Loucy (cell line): ENCODE measurements at regions not wholly inside any gene's neighbourhood (a gene's known extent, or its start where the extent isn't known, plus 50 kb on each side); places are given as distances from the start of the nearest gene placed in this dataset.
"Not testable (repeated sequence)": the region's sequence is repeated elsewhere in the genome, so short reads cannot be mapped to it uniquely, and the experiment has no call there.

ENCODE experiments used
- H2AFZ ChIP-seq: fragments of 200-600 bp; sonication (generic); 2 replicates; pipeline ENCODE4 v1.6.0; 2016; ENCODE audit warnings: antibody characterized with exemption, mild to moderate bottlenecking, low read length, moderate library complexity
- H3F3A ChIP-seq: fragments of 200-600 bp; 2 replicates; pipeline ENCODE4 v1.6.0; 2016; ENCODE audit warnings: antibody characterized with exemption, low read depth, mild to moderate bottlenecking
- H3K27me3 ChIP-seq: fragments of 200-600 bp; sonication (generic); 2 replicates; pipeline ENCODE4 v1.6.1; 2014; ENCODE audit warnings: low read length, mild to moderate bottlenecking; ENCODE audit not compliant: insufficient read depth, poor library complexity, severe bottlenecking
- H3K36me3 ChIP-seq: fragments of 200-600 bp; sonication (generic); 2 replicates; pipeline ENCODE4 v1.6.1; 2016; ENCODE audit warnings: low read length; ENCODE audit not compliant: insufficient read depth
- H3K4me1 ChIP-seq: fragments of 200-600 bp; sonication (generic); 2 replicates; pipeline ENCODE4 v1.5.1; 2014; ENCODE audit warnings: low read length, mild to moderate bottlenecking; ENCODE audit not compliant: insufficient read depth, poor library complexity, severe bottlenecking
- H3K4me2 ChIP-seq: fragments of 200-600 bp; sonication (generic); 2 replicates; pipeline ENCODE4 v1.6.0; 2014; ENCODE audit warnings: antibody characterized with exemption, low read length, low read depth, mild to moderate bottlenecking; ENCODE audit not compliant: poor library complexity, severe bottlenecking
- H3K4me3 ChIP-seq: fragments of 200-600 bp; sonication (generic); 2 replicates; pipeline ENCODE4 v1.5.1; 2014; ENCODE audit warnings: low read length, mild to moderate bottlenecking, mixed read lengths; ENCODE audit not compliant: poor library complexity, severe bottlenecking
- H3K79me2 ChIP-seq: fragments of 200-600 bp; sonication (generic); 2 replicates; pipeline ENCODE4 v1.6.1; 2014; ENCODE audit warnings: low read length; ENCODE audit not compliant: insufficient read depth
- H3K9ac ChIP-seq: fragments of 200-600 bp; sonication (generic); 2 replicates; pipeline ENCODE4 v1.6.0; 2014; ENCODE audit warnings: mild to moderate bottlenecking, low read depth, low read length, moderate library complexity; ENCODE audit not compliant: poor library complexity, severe bottlenecking
- H3K9me2 ChIP-seq: fragments of 200-600 bp; sonication (generic); replicated peaks from 2 replicates; pipeline ENCODE4 v1.6.1; 2016; ENCODE audit warnings: low read depth, low read length, mixed read lengths
- H3K9me3 ChIP-seq: fragments of 200-600 bp; sonication (generic); 2 replicates; pipeline ENCODE4 v1.6.1; 2014; ENCODE audit warnings: mild to moderate bottlenecking, antibody characterized with exemption, low read length, low read depth; ENCODE audit not compliant: insufficient read depth
- H4K20me1 ChIP-seq: fragments of 200-600 bp; sonication (generic); 2 replicates; pipeline ENCODE4 v1.6.0; 2014; ENCODE audit warnings: antibody characterized with exemption, low read length, mild to moderate bottlenecking; ENCODE audit not compliant: insufficient read depth, poor library complexity, severe bottlenecking

GRCh38 chr1:149269001-149269702, 165.8 kb upstream of the NBPF9 start:
- not testable (repeated sequence) for H3K4me1 ChIP-seq, H2AFZ ChIP-seq, H3K27me3 ChIP-seq, H3K36me3 ChIP-seq, H3K4me2 ChIP-seq, H3F3A ChIP-seq, H3K9me2 ChIP-seq, H3K4me3 ChIP-seq, H4K20me1 ChIP-seq, H3K9me3 ChIP-seq, H3K9ac ChIP-seq, H3K79me2 ChIP-seq

- H3K27me3 ChIP-seq, H3K79me2 ChIP-seq, H3K4me1 ChIP-seq, H2AFZ ChIP-seq, H3K9ac ChIP-seq, H3F3A ChIP-seq, H3K4me2 ChIP-seq, H3K9me2 ChIP-seq, H3K36me3 ChIP-seq, H3K4me3 ChIP-seq, H3K9me3 ChIP-seq, H4K20me1 ChIP-seq: not testable (repeated sequence)
Measured at GRCh38 chr1:149269833-149270232, 166.5 kb upstream of the NBPF9 start.

- H3K4me1 ChIP-seq, H3K9me3 ChIP-seq, H3K4me3 ChIP-seq, H2AFZ ChIP-seq, H3K9me2 ChIP-seq, H3K4me2 ChIP-seq, H3K36me3 ChIP-seq, H4K20me1 ChIP-seq, H3K9ac ChIP-seq, H3K27me3 ChIP-seq, H3F3A ChIP-seq, H3K79me2 ChIP-seq: not testable (repeated sequence)
Measured at GRCh38 chr1:149274493-149274892, 171.1 kb upstream of the NBPF9 start.

GRCh38 chr1:149275802-149276201, 172.5 kb upstream of the NBPF9 start:
- H3K9me2 ChIP-seq, H4K20me1 ChIP-seq, H3K9me3 ChIP-seq, H3K27me3 ChIP-seq, H3K79me2 ChIP-seq, H3K4me2 ChIP-seq, H3K36me3 ChIP-seq, H3K9ac ChIP-seq, H3K4me1 ChIP-seq, H3K4me3 ChIP-seq, H2AFZ ChIP-seq, H3F3A ChIP-seq: not testable (repeated sequence)

GRCh38 chr1:149276496-149276895, 173.1 kb upstream of the NBPF9 start:
- not testable (repeated sequence) for H3K79me2 ChIP-seq, H4K20me1 ChIP-seq, H3K9me3 ChIP-seq, H3K9ac ChIP-seq, H3F3A ChIP-seq, H2AFZ ChIP-seq, H3K27me3 ChIP-seq, H3K9me2 ChIP-seq, H3K4me2 ChIP-seq, H3K36me3 ChIP-seq, H3K4me3 ChIP-seq, H3K4me1 ChIP-seq

GRCh38 chr1:149278156-149278555, 174.8 kb upstream of the NBPF9 start:
- not testable (repeated sequence) for H3K79me2 ChIP-seq, H3K36me3 ChIP-seq, H4K20me1 ChIP-seq, H3K9me3 ChIP-seq, H2AFZ ChIP-seq, H3K9me2 ChIP-seq, H3K4me1 ChIP-seq, H3K4me2 ChIP-seq, H3K4me3 ChIP-seq, H3K27me3 ChIP-seq, H3K9ac ChIP-seq, H3F3A ChIP-seq

GRCh38 chr1:149279015-149279414, 175.7 kb upstream of the NBPF9 start:
- H3K36me3 ChIP-seq, H3K4me2 ChIP-seq, H3K9me2 ChIP-seq, H3K9ac ChIP-seq, H3K27me3 ChIP-seq, H3F3A ChIP-seq, H3K79me2 ChIP-seq, H4K20me1 ChIP-seq, H2AFZ ChIP-seq, H3K4me1 ChIP-seq, H3K4me3 ChIP-seq, H3K9me3 ChIP-seq: not testable (repeated sequence)
